Suprapubic skin (tissue), 4 donors: ENCODE measurements at regions not wholly inside any gene's neighbourhood (a gene's known extent, or its start where the extent isn't known, plus 50 kb on each side); places are given as distances from the start of the nearest gene placed in this dataset.

Experiments used
- CTCF ChIP-seq, 2 donors: fragments of 200-600 bp in 1 of 2; fragments of 450-650 bp in 1 of 2; sonication (generic) in 1 of 2; IDR thresholded peaks; one replicate each; pipeline ENCODE4 v1.5.1; 2016 to 2019; ENCODE audit warnings: antibody characterized with exemption in 2 of 2, mild to moderate bottlenecking in 1 of 2, moderate library complexity in 1 of 2
- POLR2A ChIP-seq, 2 donors: fragments of 450-650 bp; IDR thresholded peaks; one replicate each; pipeline ENCODE4 v1.6.1; 2017; ENCODE audit warnings: antibody characterized with exemption in 2 of 2, mild to moderate bottlenecking in 2 of 2, moderate library complexity in 2 of 2
- POLR2AphosphoS5 ChIP-seq, 3 donors: sonication (generic); formaldehyde crosslinking; IDR thresholded peaks; one replicate each; pipeline ENCODE4 v1.6.1; 2017; ENCODE audit warnings: antibody characterized with exemption in 3 of 3

GRCh38 chr5:120874081-120874862 lies 410.2 kb downstream of the PRR16 start:
- TF ChIP-seq POLR2A (IDR thresholded peaks at IDR 0.05) (no peak), CTCF (IDR thresholded peaks at IDR 0.05) (no peak), POLR2AphosphoS5 (IDR thresholded peaks at IDR 0.05) (no peak)
